WTC11 (cell line): ENCODE measurements at regions not wholly inside any gene's neighbourhood (a gene's known extent, or its start where the extent isn't known, plus 50 kb on each side); places are given as distances from the start of the nearest gene placed in this dataset.
"Not testable (repeated sequence)": the region's sequence is repeated elsewhere in the genome, so short reads cannot be mapped to it uniquely, and the experiment has no call there.

ENCODE experiments used
- ATAC-seq: fragments of 200-7000 bp; cut with Tn5 transposase; 2 replicates; pipeline ENCODE4 v1.10.0; 2021; ENCODE audit warnings: mild to moderate bottlenecking, moderate library complexity
- CTCF ChIA-PET: fragments of 300-600 bp; sonication (Branson Sonifier 250); formaldehyde crosslinking; loops from one replicate; lab custom pipeline; 2021; ENCODE audit warnings: antibody characterized with exemption; lab: Charles Lee
- POLR2A ChIA-PET: fragments of 350-600 bp; sonication (Branson Sonifier 250); formaldehyde crosslinking; loops from one replicate; lab custom pipeline; 2021; ENCODE audit warnings: antibody characterized with exemption; lab: Charles Lee
- DNase-seq: peaks from one replicate; pipeline ENCODE4 v3.0.0; 2021; ENCODE audit warnings: low spot score
- H3K27ac Mint-ChIP-seq: 2 replicates; pipeline ENCODE4 v1.8.0; 2021; ENCODE audit warnings: mixed read lengths
- H3K27me3 Mint-ChIP-seq: 2 replicates; pipeline ENCODE4 v1.8.0; 2021; ENCODE audit warnings: low read depth, mild to moderate bottlenecking, moderate library complexity, mixed read lengths
- H3K36me3 Mint-ChIP-seq: 2 replicates; pipeline ENCODE4 v1.8.0; 2021; ENCODE audit warnings: mixed read lengths
- H3K4me1 Mint-ChIP-seq: 2 replicates; pipeline ENCODE4 v1.8.0; 2022; ENCODE audit warnings: mixed read lengths
- H3K4me3 Mint-ChIP-seq: 2 replicates; pipeline ENCODE4 v1.8.0; 2021; ENCODE audit warnings: mild to moderate bottlenecking, moderate library complexity, mixed read lengths
- H3K9me3 Mint-ChIP-seq: 2 replicates; pipeline ENCODE4 v1.8.0; 2021; ENCODE audit warnings: mixed read lengths
- CREB1 ChIP-seq: sonication (generic); formaldehyde crosslinking; IDR thresholded peaks from 2 replicates; pipeline ENCODE4 v1.8.0; 2023; ENCODE audit warnings: mild to moderate bottlenecking, missing genetic modification reagents
- ESRRA ChIP-seq: sonication (generic); formaldehyde crosslinking; IDR thresholded peaks from 2 replicates; pipeline ENCODE4 v1.8.1; 2022; ENCODE audit warnings: mild to moderate bottlenecking, missing genetic modification reagents, borderline replicate concordance
- GTF2I ChIP-seq: fragments of 250-450 bp; sonication (Bioruptor Pico); conservative IDR thresholded peaks from 2 replicates; pipeline ENCODE4 v1.4.0; 2021; ENCODE audit warnings: mild to moderate bottlenecking
- JAZF1 ChIP-seq: fragments of 250-450 bp; sonication (Bioruptor Pico); IDR thresholded peaks from 2 replicates; pipeline ENCODE4 v1.9.0; 2021; ENCODE audit warnings: moderate library complexity, mild to moderate bottlenecking, inconsistent platforms
- MYBL2 ChIP-seq: sonication (generic); formaldehyde crosslinking; IDR thresholded peaks from 2 replicates; pipeline ENCODE4 v1.8.1; 2023; ENCODE audit warnings: mild to moderate bottlenecking, moderate library complexity, missing genetic modification reagents
- NFE2L1 ChIP-seq: sonication (generic); formaldehyde crosslinking; IDR thresholded peaks from 2 replicates; pipeline ENCODE4 v1.8.1; 2023; ENCODE audit warnings: missing genetic modification reagents
- NR2C2 ChIP-seq: sonication (generic); formaldehyde crosslinking; IDR thresholded peaks from 2 replicates; pipeline ENCODE4 v1.8.0; 2022; ENCODE audit warnings: mild to moderate bottlenecking, missing genetic modification reagents
- NR3C1 ChIP-seq: sonication (generic); formaldehyde crosslinking; conservative IDR thresholded peaks from 2 replicates; pipeline ENCODE4 v1.8.1; 2023; ENCODE audit warnings: low read depth, mild to moderate bottlenecking, missing genetic modification reagents
- SMAD3 ChIP-seq: sonication (generic); formaldehyde crosslinking; IDR thresholded peaks from 2 replicates; pipeline ENCODE4 v1.8.0; 2022; ENCODE audit warnings: missing genetic modification reagents, mild to moderate bottlenecking, borderline replicate concordance
- SMAD4 ChIP-seq: sonication (generic); formaldehyde crosslinking; IDR thresholded peaks from 2 replicates; pipeline ENCODE4 v1.8.0; 2022; ENCODE audit warnings: mild to moderate bottlenecking, missing genetic modification reagents
- TCF7 ChIP-seq: sonication (generic); formaldehyde crosslinking; IDR thresholded peaks from 2 replicates; pipeline ENCODE4 v1.8.0; 2022; ENCODE audit warnings: mild to moderate bottlenecking, low read depth, missing genetic modification reagents, moderate library complexity
- ZBTB21 ChIP-seq: sonication (generic); formaldehyde crosslinking; IDR thresholded peaks from 2 replicates; pipeline ENCODE4 v1.8.1; 2023; ENCODE audit warnings: mild to moderate bottlenecking, missing genetic modification reagents, borderline replicate concordance
- ZNF121 ChIP-seq: sonication (generic); formaldehyde crosslinking; IDR thresholded peaks from 2 replicates; pipeline ENCODE4 v1.8.0; 2023; ENCODE audit warnings: missing genetic modification reagents
- ZNF423 ChIP-seq: fragments of 250-450 bp; sonication (Bioruptor Pico); IDR thresholded peaks from 2 replicates; pipeline ENCODE4 v2.1.2; 2022; ENCODE audit warnings: mild to moderate bottlenecking, moderate library complexity
- ZSCAN18 ChIP-seq: fragments of 250-450 bp; sonication (Bioruptor Pico); IDR thresholded peaks from 2 replicates; pipeline ENCODE4 v2.1.2; 2022; ENCODE audit warnings: mild to moderate bottlenecking, moderate library complexity
- TF ChIP-seq, protein P1 (sequence below): sonication (generic); formaldehyde crosslinking; IDR thresholded peaks from 2 replicates; pipeline ENCODE4 v1.8.0; 2022; ENCODE audit warnings: mild to moderate bottlenecking, missing genetic modification reagents
- TF ChIP-seq, protein P2 (sequence below): fragments of 250-450 bp; sonication (Bioruptor Pico); IDR thresholded peaks from 2 replicates; pipeline ENCODE4 v1.9.0; 2021; ENCODE audit warnings: mild to moderate bottlenecking
- TF ChIP-seq, protein P3 (sequence below): sonication (generic); formaldehyde crosslinking; IDR thresholded peaks from 2 replicates; pipeline ENCODE4 v1.8.1; 2023; ENCODE audit warnings: mild to moderate bottlenecking, missing genetic modification reagents

GRCh38 chr17:27158382-27158781, 135.5 kb upstream of the WSB1 start (continued):
- no peak for TF ChIP-seq SMAD4 (CRISPR knock-in tag)
- TF ChIP-seq, protein P1, sequence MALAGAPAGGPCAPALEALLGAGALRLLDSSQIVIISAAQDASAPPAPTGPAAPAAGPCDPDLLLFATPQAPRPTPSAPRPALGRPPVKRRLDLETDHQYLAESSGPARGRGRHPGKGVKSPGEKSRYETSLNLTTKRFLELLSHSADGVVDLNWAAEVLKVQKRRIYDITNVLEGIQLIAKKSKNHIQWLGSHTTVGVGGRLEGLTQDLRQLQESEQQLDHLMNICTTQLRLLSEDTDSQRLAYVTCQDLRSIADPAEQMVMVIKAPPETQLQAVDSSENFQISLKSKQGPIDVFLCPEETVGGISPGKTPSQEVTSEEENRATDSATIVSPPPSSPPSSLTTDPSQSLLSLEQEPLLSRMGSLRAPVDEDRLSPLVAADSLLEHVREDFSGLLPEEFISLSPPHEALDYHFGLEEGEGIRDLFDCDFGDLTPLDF (CRISPR knock-in tag), result no peak

GRCh38 chr17:27180322-27180721, 113.6 kb upstream of the WSB1 start:
- DNase-seq (no peak), ATAC-seq (no peak)
- no peaks in the 10 kb centered on the region for H3K4me1 Mint-ChIP-seq
- POLR2A ChIA-PET, result no interaction called here
- H3K36me3 Mint-ChIP-seq, result peaks cover 58% of the 10 kb centered on the region
- H3K27me3 Mint-ChIP-seq, result peaks cover 8% of the 10 kb centered on the region
- H3K27ac Mint-ChIP-seq, result no peak overlapping the region
- TF ChIP-seq, protein P1 (CRISPR knock-in tag), result no peak
- TF ChIP-seq, protein P2, sequence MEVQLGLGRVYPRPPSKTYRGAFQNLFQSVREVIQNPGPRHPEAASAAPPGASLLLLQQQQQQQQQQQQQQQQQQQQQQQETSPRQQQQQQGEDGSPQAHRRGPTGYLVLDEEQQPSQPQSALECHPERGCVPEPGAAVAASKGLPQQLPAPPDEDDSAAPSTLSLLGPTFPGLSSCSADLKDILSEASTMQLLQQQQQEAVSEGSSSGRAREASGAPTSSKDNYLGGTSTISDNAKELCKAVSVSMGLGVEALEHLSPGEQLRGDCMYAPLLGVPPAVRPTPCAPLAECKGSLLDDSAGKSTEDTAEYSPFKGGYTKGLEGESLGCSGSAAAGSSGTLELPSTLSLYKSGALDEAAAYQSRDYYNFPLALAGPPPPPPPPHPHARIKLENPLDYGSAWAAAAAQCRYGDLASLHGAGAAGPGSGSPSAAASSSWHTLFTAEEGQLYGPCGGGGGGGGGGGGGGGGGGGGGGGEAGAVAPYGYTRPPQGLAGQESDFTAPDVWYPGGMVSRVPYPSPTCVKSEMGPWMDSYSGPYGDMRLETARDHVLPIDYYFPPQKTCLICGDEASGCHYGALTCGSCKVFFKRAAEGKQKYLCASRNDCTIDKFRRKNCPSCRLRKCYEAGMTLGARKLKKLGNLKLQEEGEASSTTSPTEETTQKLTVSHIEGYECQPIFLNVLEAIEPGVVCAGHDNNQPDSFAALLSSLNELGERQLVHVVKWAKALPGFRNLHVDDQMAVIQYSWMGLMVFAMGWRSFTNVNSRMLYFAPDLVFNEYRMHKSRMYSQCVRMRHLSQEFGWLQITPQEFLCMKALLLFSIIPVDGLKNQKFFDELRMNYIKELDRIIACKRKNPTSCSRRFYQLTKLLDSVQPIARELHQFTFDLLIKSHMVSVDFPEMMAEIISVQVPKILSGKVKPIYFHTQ (CRISPR knock-in tag), result no peak
- TF ChIP-seq JAZF1 (CRISPR knock-in tag), result no peak
- TF ChIP-seq, all 79 proteins: peak for 0
- H3K4me3 Mint-ChIP-seq, result no peak overlapping the region
- CTCF ChIA-PET, result no interaction called here
- H3K9me3 Mint-ChIP-seq, result peaks cover 76% of the 10 kb centered on the region

DNA sequence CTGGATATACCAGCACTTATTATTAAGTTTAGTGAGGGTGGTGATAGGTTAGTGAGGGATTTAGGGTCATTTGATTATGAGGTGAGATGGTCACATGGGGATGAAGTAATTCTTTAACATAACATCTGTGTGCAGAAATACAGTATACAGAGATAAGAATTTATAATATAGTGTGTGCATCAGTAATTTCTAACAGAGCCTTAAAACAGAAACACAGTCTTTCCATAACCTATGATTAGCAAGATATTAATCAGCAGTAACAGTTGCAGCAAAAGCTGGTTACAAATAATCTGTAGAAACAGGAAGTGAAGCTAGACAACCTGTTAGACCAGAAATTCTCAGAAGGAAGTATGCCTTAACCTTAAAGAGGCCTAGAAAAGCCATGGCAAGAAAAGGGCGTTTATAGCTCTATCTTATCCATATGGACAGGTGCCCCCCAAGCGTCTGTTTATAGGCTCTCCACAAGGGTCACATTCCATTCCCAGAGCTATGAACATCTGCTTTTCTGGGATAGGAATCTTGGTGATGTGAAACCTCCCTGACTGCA, 112.5 kb upstream of the WSB1 start:
- peaks cover 76% of the 10 kb centered on the region for H3K9me3 Mint-ChIP-seq
- POLR2A ChIA-PET, ATAC-seq: not testable (repeated sequence)

DNA sequence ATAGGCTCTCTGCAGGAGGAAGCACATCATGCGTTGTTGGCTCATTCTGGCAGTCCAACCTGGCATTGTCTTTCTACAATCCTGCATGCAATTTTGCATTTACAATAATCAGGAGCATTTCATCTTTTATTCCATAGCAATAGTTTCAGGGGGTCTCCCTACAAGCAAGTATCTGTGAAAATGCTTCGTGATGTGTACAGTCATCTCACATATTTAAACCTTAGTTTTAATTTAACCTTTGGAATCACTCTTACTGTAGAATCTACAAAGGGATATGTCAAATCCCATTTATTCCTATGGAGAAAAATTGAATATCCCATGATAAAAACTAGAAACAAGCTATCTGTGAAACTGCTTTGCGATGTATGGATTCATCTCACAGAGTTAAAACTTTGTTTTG, 112.0 kb upstream of the WSB1 start:
- peaks cover 75% of the 10 kb centered on the region for H3K9me3 Mint-ChIP-seq
- H3K27ac Mint-ChIP-seq, result no peak overlapping the region
- POLR2A ChIA-PET, result no interaction called here
- no peaks in the 10 kb centered on the region for H3K4me1 Mint-ChIP-seq
- no peak for TF ChIP-seq SMAD3
- no peak for TF ChIP-seq ESRRA (CRISPR knock-in tag)
- no peak for TF ChIP-seq MYBL2 (CRISPR knock-in tag)
- TF ChIP-seq NFE2L1 (CRISPR knock-in tag), result no peak
- TF ChIP-seq ZNF423 (CRISPR knock-in tag), result no peak
- no peak for TF ChIP-seq ZNF121 (CRISPR knock-in tag)
- no peak for TF ChIP-seq NR3C1 (CRISPR knock-in tag)
- TF ChIP-seq, protein P3, sequence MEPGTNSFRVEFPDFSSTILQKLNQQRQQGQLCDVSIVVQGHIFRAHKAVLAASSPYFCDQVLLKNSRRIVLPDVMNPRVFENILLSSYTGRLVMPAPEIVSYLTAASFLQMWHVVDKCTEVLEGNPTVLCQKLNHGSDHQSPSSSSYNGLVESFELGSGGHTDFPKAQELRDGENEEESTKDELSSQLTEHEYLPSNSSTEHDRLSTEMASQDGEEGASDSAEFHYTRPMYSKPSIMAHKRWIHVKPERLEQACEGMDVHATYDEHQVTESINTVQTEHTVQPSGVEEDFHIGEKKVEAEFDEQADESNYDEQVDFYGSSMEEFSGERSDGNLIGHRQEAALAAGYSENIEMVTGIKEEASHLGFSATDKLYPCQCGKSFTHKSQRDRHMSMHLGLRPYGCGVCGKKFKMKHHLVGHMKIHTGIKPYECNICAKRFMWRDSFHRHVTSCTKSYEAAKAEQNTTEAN (CRISPR knock-in tag), result no peak
- TF ChIP-seq, protein P1 (CRISPR knock-in tag), result no peak
- no peak for TF ChIP-seq CREB1 (CRISPR knock-in tag)
- TF ChIP-seq ZSCAN18 (CRISPR knock-in tag), result no peak
- no peak for TF ChIP-seq NR2C2 (CRISPR knock-in tag)
- no peak for TF ChIP-seq TCF7 (CRISPR knock-in tag)
- no peak for TF ChIP-seq ZBTB21 (CRISPR knock-in tag)
- no peak for TF ChIP-seq GTF2I (CRISPR knock-in tag)
- no peak overlapping the region for H3K4me3 Mint-ChIP-seq
- no peak for DNase-seq
- CTCF ChIA-PET, result no interaction called here
- peaks cover 56% of the 10 kb centered on the region for H3K36me3 Mint-ChIP-seq
- no peak for ATAC-seq
- H3K27me3 Mint-ChIP-seq, result peaks cover 13% of the 10 kb centered on the region

More for the DNA sequence above, 112.5 kb upstream of the WSB1 start:
- H3K4me1 Mint-ChIP-seq, CTCF ChIA-PET, DNase-seq, H3K27ac Mint-ChIP-seq, H3K4me3 Mint-ChIP-seq: not testable (repeated sequence)
- peaks cover 57% of the 10 kb centered on the region for H3K36me3 Mint-ChIP-seq
- peaks cover 13% of the 10 kb centered on the region for H3K27me3 Mint-ChIP-seq
